ENCODE measurements at regions not wholly inside any gene's neighbourhood (a gene's known extent, or its start where the extent isn't known, plus 50 kb on each side); places are given as distances from the start of the nearest gene placed in this dataset.

DNA sequence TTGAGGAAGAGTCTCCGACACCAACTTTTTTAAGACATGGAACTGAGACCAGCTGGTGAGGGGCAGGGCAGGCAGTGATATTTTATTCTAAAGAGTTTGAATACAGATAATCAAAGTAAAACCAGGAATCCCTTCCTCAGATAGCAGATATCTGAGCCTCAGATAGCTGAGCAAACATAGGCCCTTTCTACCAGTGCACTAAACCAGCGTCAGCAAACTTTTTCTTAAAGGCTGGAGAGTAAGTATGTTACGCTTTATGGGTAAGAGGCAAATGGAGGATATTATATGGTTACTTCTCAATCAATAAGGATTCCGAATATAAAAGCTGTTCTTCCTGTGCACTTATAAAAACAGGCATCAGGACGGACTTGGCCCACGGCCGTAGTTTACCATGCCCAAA is 73.9 kb downstream of the WNT5A start:
- DNase-seq = no peak

DNA sequence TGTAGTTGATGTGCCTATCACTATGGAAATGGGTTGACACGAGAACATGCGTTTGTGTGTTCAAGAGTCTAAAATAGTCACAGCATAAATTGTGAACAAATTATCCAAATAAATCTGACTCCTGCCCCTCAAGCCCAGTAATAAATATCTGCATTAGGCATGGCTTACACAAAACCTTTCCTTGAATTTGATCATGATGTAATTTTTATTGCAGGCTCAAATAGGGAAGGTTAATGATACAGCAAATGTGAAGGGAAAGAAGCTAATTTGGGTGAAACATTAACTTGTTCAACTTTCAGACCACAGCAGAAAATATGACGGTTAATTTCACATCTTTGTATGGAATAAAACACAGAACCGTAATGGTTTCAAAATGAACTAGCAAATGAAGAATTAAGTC is 74.6 kb downstream of the WNT5A start:
- no peak for DNase-seq

DNA sequence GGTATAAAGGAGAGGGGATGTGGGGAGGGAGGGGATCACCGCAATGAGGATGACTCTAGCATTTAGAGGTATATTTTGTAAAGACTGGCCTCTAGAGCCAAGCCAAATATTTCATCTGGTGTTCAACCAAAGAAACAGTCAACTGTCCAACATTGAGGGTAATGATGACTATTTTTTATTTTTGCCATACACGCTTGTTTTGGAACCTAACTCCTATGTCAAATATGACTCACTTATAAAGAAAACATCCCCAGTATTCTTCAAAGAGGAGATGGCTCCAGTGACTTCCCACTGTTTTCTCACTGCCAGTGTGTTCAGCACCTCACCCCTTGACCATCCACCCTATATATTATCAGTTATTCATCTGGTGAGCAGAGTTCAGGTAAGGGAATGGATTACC is 77.3 kb downstream of the WNT5A start:
- no peak for DNase-seq

DNA sequence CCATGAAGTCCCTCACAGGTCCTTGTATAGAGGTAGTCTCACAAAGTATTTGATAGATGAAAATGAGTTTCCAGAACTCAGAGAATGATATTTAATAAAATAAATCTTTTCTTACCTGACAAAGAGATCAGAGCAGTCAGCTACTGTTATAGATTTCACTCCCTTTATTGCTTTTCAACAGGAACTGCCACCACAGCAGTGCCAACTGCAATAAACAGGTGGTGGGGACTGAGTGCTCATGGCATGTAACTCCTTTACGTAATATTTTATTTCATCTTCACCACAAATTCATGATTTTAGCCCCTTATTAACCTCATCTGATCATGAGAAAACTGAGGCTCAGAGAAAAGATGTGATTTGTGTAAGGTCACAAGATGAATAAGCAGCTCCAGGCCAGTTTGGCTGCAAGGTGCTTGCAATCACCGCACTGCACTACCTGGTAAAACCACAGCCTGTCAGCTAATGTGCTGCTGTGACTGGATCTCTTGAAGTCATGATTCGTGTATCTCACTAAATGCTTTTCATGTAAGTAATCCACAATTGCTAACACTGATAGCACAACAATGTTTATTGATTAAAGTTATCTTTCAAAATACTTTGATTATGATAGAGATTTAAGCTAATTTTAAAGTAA is 78.8 kb downstream of the WNT5A start:
- DNase-seq = no peak

DNA sequence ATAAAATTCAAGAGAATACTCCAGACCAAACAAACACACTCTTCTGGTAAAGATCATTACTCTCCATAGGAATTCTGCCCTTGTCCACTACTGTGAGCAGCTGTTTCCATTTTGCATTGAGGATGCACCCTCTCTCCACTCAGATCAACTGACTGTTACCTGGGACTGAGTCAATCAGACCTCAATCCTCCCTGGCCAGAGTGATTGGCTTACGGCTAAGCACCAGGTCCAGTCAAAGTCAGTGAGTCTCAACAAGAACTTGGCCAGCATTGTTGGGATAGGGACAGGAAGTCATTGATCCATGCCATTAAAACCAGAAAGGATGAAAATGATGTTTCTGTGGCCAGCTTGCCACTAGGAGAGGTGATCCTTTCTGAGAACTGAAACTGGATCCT is 79.7 kb downstream of the WNT5A start:
- no peak for DNase-seq

DNA sequence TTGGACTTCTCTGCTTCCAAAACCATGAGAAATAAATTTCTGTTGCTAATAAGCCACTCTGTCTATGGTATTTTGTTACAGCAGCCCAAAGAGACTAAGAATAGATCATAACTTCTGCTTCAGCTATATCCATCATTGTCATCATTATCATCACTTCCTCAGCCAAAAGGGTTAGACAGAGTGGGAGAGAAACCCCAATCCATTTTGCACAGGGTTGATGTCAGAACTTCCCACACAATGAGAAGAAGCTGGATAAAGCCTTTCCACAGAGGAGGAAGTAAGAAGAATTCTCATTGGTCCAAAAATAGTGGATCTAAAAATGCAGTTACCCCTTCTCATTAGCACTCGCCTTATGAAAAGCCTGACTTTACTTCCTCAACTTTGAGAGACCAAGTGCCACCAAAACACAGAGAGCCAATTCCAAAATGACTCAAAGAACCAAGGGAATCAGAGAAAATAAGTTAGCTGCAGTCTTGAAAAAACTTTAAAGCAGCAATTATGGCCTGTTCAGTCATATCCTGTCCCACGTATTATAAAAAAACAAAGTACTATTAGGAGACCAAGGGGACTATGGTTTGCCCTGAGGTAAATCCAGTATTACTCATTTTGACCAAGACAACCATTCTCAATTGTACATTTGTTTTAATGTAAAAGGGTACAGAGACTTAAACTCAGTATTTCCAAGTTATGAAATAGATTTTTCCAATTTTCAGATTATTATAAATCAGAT is 80.2 kb downstream of the WNT5A start:
- DNase-seq = peak; percentile 9

DNA sequence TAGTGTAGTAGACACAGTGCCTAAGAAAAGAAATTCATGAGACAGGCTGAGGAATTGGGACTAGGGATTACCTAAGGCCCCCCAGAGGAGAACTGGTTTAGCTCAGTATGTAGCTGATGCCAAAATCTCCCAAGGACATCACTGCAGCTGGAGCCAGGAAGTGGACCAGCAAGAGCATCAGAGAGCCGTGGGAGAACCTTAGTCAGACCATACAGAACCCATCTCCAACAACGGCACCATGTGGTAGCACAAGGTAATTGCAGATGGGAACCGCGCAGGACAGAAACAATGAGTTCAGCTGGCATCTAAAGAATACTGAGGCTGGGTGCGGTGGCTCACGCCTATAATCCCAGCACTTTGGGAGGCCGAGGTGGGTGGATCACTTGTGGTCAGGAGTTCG is 81.7 kb downstream of the WNT5A start:
- no peak for DNase-seq

DNA sequence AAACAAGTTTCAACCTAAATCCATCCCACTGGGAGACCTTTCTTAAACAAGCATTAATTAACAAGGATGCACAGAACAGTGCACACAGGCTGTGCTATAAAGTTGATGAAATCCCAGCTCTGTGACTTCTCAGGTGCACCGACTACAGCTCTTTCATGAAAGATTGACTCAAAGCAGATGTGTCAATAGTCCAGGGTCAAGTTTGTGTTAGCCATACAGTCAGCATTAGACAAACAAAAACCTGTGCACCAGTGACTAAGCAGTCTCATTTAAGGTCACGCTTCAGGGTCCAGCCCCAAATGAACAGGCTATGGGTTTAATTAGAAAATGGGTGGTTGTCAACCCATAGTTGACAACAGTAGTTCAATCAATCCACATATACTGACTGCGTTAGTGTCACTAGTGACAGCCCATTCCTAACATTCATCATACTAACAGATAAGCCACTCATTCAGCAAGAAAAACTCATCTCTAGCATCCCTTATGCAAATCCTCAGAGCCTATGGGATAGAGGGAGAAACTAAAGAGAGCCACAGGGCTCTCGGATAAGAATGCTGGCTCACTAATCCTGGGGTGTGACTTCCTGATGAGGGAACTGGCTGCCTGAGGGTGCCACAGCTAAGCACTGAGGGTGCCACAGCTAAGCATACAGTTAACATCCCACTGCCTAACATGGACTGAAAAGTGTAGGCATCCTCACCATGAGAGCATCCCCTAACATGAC is 84.1 kb downstream of the WNT5A start:
- DNase-seq = no peak

DNA sequence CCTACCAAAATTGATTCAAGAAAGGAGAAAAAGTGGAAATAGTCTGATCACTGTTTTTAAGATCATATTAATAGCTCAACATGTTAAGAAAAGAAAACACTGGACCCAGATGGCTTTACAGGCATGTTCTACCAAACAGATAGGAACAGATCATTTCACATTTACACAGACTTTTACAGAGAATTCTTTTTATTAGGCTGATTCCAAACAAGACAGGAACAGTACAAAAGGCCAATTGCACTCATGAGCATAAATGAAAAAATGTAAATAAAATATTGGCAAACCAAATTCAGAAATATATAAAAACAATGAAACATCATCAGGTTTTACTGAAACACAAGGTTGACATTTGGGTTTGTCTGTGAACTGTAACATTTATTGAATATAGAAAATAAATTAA is 106.5 kb downstream of the WNT5A start:
- no peak for DNase-seq

DNA sequence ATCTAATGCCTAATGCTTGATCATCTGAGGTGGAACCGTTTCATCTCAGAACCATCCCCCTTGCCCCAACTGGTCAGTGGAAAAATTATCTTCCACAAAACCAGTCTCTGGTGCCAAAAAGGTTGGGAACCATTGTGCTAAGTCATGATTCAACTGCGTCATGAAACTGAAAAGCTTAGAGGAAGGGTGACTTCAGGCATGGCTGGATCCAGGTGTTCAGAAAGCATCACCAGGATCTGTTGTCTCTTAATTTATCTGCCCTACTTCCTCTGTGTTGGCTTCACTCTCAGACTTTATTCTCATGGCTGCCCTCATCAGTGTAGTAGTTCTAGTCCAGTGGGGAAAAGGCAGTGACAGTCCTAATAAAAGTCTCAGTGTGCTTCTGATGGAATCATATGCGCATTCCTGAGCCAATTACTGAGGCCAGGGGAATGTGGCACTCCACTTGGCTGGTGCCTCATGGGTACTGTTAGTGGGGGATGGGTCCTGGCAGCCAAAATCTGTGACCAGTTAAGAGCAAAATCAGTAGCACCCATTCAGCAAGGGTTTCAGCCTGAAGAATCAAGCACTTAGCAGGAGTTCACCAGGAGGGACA is 110.3 kb downstream of the WNT5A start:
- no peak for DNase-seq

DNA sequence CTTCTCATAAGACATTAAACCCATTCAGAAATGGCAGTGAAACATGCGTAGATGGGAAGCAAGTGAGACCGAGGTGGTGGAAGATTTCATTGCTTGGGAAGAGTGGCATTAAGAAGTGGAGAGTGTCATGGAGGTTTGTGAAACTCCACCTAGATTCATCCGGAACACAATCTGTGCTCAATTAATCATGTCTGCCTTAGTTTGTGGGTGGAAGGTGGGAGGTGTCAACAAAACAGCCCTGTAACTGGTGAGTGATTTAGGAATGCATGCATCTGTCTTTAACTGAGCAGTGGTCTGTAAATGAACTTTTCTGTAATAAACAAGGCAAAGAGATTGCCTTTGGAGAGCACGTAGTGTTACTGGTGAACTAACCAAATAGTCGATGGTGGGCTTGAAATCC is 113.7 kb downstream of the WNT5A start:
- no peak for DNase-seq

DNA sequence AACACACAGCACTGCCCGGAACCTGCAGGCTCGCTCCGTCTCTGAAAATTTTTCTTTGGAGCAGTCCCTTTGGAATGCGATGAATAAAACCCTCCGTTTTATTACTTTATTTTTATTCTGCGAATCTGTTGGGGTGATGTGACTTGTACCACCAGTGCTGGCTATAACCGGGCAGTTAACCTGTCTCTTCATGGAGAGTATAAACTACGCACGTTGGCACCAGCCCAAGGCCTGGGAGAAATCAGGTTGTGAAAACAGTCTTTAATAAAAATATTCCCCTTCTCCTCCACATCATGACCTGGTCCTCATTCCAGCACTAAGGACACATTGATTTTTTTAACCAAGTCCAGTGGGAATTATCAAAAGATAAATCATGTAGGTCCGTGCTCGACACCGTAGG is 116.8 kb downstream of the WNT5A start:
- DNase-seq = no peak

DNA sequence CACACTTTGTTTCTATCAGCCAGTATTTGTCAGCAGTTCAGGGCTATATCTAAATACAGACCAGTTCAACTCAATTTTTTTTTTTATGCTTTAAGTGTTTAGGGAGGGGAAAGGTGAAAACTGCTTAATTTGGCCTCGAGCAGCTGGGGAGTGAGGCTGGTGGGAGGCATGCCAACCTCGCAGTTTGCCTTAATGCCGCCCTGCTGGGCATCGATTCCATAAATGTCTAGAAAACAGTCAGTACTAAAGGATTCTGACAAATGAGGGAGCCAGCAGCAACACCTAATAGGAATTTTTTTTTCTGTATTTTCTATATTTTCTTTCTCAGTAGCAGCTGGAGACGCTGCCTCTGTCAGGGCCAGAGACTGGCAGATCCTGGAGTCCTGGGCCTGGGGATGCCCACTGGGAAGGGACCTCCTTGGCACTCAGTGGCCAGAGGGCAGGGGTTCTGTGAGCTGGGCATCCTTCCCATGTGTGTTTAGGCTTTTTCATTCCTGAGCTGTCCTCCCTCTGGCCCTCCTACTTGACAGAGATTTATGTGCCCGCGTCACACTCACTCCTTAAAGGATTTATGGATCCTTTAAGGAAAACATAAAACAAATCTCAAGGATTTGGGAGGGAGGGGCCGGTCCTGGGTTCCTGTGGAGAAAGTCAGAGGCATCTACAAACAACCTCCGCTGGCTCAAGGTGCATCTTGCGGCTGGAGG is 117.8 kb downstream of the WNT5A start:
- DNase-seq = no peak

DNA sequence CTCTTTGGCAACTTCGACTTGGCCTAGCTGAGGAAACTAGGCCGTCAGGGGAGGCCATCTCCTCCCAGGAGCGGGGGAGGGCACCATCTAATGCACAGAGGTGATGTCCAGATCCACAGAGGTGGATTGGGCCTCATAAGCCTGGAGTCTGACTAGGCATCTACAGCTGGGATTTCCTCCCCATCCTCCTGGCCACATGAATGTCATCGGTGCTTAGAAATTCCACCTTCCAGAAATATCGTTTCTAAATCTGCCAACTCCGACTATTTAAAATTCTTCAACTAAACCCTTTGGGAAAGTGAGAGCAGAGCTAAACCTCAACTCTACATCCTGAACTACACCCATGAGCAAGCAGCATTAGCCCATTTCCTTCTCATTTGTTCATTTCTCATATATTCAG is 118.7 kb downstream of the WNT5A start:
- no peak for DNase-seq

DNA sequence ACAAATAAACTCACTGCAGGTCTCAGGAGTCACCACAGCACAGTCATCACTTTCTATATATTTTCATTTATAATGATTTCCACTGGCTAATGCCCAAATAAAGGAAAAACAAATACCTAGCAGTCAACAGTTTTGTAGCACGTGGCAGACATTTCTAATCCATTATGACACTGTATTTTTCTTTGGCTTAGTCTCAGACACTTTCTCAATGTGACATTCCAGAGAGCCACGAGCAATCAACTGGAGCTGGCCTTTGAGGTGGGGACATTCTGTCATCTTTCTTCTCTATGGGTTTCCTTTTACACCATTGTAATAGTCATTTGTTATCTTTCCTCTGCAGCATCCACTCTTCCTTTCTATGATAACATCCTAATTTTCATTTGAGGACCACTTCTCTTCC is 119.7 kb downstream of the WNT5A start:
- DNase-seq = no peak

DNA sequence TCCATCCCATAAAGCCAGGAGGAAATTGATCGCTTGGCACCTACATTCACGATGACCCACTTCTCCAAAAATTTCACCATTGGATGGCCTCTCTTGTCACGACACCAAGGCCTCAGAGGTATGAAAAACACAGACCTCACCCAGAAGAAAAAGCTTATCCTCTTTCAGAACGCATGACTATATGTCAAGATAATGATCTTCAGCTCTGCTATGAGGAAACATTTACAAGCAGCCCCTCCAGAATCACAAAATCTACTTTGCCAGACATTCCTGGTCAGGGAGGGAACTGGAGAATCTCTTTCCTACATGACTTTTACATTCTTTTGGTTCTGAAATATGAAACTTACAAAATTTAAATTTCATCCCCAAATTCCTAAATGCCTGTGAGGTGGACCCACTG is 122.7 kb downstream of the WNT5A start:
- no peak for DNase-seq

DNA sequence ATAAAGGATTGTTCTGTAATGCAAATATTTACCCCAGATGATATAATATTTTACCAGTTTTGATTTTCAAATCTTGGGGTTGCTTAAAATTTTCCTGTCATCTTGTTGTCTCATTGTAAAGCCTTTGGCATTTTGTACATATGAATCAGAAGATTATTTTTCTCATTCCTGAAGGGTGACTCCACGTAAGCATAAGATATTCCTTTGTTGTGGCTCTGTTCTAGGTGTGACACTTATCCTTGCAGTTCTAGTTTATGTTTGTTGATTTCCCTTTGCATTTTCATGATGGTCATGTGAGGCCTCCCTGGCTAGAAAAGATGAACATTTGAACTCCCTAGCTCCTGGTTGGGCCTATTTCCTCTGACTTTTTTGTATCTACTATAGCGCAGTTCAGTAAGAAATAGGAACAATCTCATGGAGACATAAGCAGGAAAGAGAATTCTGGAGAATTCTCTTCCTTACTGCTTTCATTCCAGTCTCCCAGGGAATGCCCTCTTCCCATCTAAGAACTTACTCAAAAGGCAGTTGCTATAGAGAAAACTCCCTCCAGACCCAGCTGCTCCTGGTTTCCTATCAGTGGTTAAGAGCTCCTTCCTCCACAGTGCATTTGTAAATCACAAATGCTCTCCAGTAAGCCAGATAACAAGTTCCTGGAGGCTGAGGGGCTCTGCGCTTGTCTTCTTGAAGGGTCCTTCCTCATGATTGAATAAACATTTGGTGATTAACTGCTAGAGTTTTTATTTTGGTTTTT is 124.7 kb downstream of the WNT5A start:
- no peak for DNase-seq

DNA sequence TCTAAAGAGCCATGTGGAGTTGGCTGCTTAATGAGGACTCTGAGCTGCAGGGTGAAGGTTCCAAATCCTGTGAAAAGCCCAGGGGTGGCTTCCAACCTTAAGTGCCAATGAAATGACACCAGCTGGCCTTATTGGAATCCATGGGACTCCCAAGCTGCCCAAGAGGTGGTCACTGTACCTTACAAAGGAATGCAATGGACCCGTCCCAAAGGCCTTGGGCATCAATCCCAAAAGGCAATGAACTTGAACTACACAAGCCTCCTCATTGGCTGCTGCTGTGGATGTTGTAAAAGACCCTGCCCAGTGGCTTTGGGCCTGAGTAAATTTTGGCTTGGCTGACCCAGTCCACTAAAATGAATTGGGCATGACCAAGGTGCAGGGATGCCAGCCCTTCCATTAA is 129.3 kb downstream of the WNT5A start:
- no peak for DNase-seq

DNA sequence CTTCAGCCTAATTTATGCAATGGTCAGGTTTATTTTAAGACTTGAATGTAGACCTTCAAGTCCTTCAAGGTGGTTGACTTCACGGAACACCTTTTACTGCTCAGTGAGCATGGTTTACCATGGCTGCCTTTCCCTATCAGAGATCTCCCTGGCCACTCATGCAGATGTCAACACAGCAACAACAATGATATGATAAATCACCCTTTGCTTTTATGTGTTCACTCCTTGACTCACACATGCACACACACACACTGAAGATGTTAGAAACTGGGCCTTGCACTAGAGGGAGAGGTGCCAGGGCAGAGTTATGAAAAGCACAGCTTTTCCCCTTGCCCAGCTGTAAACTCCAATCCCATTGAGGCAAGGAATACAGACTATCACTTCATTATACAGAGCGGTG is 134.4 kb downstream of the WNT5A start:
- DNase-seq = no peak

DNA sequence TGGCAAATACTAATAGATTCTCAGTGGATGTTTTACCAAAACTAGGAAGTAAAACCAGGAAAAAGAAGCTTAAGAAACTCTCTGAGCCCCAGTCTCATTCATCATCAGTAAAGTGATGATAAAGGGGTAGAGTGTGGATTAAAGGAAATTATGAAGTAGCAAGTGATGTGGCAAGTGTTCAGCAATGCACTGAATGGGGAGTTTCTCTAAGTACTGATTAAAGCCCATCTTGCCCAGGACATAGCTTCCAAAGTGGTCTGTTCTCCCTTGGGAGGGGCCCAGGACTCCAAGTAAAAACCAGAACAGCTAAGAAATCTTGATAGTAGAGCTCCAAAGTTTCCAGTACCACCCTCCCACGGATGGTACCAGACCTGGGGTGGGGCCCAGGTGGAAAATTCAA is 137.3 kb downstream of the WNT5A start:
- no peak for DNase-seq

DNA sequence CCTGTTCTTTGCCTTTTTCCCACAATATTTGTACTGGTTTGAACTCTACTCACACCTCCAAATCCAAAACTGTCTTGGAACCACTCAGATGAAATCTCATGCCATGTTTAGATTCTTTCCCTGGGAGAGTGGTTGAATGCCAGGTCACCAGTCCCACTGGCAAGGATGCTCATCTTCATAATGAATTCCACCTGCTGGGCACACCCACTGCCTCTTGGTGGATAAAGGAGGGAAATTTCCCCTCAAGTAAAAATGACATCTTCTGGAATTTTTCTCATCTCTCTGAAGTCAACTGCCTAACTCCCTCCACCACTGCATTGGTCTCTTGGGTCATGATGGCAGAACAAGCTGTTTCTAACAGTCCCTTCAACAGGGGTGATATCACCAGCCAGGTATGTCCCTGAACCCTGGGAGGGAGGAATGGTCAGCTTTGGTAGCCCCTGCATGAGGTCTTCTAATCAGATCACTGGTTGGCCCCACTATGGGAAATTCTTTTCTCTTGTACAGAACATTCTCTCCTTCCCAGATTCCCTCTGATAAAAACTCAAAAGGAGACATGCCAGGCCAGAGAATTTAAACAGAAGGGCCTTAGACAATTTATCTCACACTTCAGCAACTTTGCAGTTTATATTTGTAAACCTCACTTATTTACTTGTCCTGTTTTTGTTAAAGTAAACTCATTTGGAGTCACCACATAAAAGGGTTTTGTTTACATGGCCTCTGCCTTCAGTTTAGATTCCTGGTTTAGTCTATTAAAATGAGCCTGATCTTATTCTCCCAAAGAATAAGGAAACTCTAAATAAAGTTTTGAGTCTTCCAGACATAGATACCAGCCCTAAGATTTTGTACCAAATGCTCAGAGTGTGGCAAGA is 143.4 kb downstream of the WNT5A start:
- no peak for DNase-seq

Measured in suppressor macrophage treated with lipopolysaccharide for 4 hours (primary cell).